C4-2B (cell line): ENCODE measurements at regions not wholly inside any gene's neighbourhood (a gene's known extent, or its start where the extent isn't known, plus 50 kb on each side); places are given as distances from the start of the nearest gene placed in this dataset.

Experiments used
- H3K27ac ChIP-seq: fragments of 450-650 bp; 2 replicates; pipeline ENCODE4 v1.5.1; 2017
- ZFX ChIP-seq: fragments of 450-650 bp; IDR thresholded peaks from 2 replicates; pipeline ENCODE4 v1.6.1; 2017
- TF ChIP-seq, protein P1 (sequence below): fragments of 450-650 bp; conservative IDR thresholded peaks from 2 replicates; pipeline ENCODE4 v1.5.1; 2017; ENCODE audit warnings: mild to moderate bottlenecking

DNA sequence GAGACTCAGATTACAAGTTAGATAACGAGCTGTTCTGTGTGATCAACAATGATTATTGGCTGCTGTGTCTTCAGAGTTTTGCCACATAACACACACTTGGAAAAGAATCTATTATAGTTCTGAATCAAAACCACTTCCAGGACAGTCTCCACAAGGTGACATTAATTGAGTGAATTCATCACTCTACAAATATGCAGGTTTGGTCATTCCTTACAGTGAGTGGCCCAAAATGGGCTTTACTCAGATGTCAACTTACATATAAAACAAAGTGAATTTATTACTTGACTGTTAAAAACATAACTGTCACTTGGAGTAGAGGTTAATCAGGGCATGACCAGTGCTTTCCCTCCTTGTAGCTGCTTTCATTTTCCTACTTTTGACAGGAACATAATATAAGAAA, 984.3 kb downstream of the REEP3 start:
- TF ChIP-seq, protein P1, sequence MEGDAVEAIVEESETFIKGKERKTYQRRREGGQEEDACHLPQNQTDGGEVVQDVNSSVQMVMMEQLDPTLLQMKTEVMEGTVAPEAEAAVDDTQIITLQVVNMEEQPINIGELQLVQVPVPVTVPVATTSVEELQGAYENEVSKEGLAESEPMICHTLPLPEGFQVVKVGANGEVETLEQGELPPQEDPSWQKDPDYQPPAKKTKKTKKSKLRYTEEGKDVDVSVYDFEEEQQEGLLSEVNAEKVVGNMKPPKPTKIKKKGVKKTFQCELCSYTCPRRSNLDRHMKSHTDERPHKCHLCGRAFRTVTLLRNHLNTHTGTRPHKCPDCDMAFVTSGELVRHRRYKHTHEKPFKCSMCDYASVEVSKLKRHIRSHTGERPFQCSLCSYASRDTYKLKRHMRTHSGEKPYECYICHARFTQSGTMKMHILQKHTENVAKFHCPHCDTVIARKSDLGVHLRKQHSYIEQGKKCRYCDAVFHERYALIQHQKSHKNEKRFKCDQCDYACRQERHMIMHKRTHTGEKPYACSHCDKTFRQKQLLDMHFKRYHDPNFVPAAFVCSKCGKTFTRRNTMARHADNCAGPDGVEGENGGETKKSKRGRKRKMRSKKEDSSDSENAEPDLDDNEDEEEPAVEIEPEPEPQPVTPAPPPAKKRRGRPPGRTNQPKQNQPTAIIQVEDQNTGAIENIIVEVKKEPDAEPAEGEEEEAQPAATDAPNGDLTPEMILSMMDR, result no peak
- no peak for TF ChIP-seq ZFX
- H3K27ac ChIP-seq, result no peak overlapping the region

DNA sequence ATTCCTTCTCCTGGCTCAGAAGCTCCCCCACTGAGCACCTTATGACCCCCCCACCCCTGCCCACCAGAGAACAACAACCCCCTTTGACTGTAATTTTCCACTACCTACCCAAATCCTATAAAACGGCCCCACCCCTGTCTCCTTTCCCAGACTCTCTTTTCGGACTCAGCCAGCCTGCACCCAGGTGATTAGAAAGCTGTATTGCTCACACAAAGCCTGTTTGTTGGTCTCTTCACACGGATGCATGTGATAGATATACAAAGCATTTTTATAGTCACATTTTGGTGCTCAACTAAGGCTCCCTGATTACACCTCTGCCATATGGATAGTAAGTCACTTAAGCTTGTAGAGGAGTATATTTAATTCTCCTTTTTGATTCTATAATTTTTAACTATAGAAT, 985.8 kb downstream of the REEP3 start:
- H3K27ac ChIP-seq, result no peak overlapping the region
- TF ChIP-seq ZFX, result no peak
- TF ChIP-seq, protein P1, result no peak

DNA sequence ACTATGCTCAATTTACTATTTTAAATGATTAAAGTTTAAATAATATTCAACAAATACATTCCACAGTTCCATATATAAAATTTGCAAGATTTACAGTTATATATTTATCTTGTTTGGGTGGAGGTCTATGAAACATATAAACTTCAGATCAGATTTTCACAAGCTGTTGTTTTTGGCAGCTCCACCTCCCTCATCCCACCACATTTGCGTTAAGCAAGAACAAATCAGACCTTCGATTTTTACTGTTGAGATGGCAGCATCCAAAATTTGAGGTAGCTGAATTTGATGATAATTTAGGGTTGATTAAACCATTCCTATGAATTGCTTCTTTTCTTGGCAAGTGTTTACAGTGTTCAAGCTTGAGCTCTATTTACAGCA, 986.4 kb downstream of the REEP3 start:
- no peak for TF ChIP-seq ZFX
- TF ChIP-seq, protein P1, result no peak
- no peak overlapping the region for H3K27ac ChIP-seq

DNA sequence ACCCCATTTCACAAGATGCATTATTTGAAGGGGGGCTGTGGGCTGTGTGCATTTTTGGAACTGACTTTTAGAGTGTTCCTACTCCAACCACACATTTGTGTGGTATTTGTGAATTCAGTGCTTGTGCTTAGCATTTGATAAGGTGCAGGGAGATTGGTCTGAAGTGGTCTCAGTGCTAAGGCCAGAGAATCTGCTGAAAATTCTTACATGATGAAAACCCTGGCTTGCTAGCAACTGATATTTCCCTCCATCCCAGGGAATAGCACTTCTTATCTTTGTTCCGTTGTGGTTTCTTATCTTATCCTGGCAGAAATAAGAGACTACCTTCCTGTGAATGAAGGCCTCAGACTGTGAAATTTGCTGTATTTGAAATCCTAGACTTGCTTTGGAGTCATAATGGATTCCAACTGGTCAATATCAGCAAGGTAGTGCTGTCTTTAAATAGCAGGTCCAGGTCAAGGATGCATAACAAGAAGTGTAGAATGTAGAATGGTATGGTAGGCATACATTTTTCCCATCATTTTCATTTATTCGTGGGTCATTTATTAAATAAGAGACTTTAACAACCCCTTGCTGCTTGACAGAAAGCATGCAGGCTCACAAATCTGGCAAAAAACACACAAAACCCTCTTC, 986.9 kb downstream of the REEP3 start:
- no peak for TF ChIP-seq ZFX
- TF ChIP-seq, protein P1, result no peak
- H3K27ac ChIP-seq, result no peak overlapping the region

DNA sequence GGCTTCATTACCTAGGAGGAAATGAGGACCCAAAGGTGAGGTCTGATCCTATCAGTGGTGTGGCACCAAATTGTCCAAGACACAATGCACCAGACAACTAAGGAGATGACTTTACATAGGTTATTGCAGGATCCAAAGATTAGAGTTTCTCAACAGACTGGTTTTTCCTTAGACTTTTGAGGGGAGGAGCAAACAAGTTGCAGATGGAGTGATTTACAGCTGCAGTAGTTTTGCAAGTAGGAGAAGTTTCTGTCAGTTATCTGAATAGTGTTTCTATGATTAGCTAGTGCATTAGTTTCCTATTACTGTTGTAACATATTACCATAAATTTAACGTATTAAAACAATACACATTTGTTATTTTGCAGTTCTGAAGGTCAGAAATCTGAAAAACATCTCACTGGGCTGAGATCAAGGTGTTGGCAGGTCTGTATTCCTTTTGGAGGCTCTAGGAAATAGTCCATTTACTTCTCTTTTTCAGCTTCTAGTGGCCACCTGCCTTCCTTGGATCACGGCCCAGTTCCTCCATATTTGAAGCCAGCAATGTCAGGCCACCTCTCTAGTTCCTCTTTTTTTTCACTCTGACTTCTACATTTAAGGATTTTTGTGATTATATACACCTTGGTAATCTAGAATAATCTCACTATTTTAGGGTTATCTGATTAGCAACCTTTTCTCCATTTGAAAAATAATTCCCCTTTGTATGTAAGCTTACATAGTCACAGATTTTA, 994.9 kb downstream of the REEP3 start:
- H3K27ac ChIP-seq, result no peak overlapping the region
- TF ChIP-seq ZFX, result no peak
- TF ChIP-seq, protein P1, result no peak

DNA sequence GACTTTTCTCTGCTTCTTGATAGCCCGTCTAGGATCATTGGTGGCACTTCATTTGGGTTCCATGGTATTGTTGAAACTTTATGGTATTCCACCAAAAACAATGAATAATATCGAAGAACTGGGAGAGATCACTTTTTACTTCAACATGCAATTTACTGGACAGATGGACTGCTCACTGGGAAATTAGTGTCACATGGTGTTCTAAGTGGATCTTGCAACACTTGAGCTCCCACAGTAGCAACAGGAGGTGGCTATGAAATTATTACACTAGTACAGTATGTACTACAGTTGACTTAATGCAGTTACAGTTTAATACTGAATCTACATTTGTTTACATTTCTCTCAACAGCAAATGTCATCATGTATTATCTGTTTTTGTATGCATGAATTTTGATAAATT, 997.3 kb downstream of the REEP3 start:
- TF ChIP-seq, protein P1, result no peak
- no peak for TF ChIP-seq ZFX
- no peak overlapping the region for H3K27ac ChIP-seq

DNA sequence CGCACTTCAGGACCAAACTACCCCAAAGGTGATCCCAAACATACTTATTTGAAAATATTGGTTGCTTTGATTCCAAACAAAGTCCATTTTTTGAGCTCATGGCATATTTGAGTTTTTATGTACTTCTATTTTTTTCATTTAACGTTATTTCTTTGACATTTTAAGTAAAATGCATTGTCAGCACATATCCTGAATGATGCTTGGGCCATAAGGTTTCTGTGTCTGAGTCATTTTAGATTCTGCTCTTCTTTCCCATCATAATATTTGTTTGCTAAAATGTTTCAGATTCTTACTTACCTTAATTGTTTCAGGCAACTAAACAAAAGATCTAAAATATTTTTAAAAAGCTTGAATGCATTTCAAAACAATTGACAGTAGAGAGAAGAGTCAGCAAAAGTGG, 998.2 kb downstream of the REEP3 start:
- no peak overlapping the region for H3K27ac ChIP-seq
- TF ChIP-seq ZFX, result no peak
- TF ChIP-seq, protein P1, result no peak
